ENCODE measurements at regions not wholly inside any gene's neighbourhood (a gene's known extent, or its start where the extent isn't known, plus 50 kb on each side); places are given as distances from the start of the nearest gene placed in this dataset.

- Mint-ChIP-seq H3K27ac (no peak overlapping the region), H3K4me3 (no peak overlapping the region), H3K4me1 (ENCODE audit: low read depth) (no peaks in the 10 kb centered on the region), H3K36me3 (ENCODE audit: low read depth) (no peaks in the 10 kb centered on the region), H3K27me3 (ENCODE audit: low read depth) (no peaks in the 10 kb centered on the region), H3K9me3 (ENCODE audit: insufficient read depth) (no peaks in the 10 kb centered on the region)
- ChIA-PET POLR2A (no interaction called here), CTCF (no interaction called here)
- no peak for ATAC-seq
- DNase-seq = no peak
Measured at GRCh38 chr4:141389649-141390048, 169.0 kb downstream of the ZNF330 start.

GRCh38 chr4:141390571-141390970, 169.9 kb downstream of the ZNF330 start:
- H3K9me3 Mint-ChIP-seq (ENCODE audit: insufficient read depth) = no peaks in the 10 kb centered on the region
- no peaks in the 10 kb centered on the region for H3K4me1 Mint-ChIP-seq (ENCODE audit: low read depth)
- POLR2A ChIA-PET = no interaction called here
- no peak overlapping the region for H3K4me3 Mint-ChIP-seq
- H3K36me3 Mint-ChIP-seq (ENCODE audit: low read depth) = no peaks in the 10 kb centered on the region
- no peaks in the 10 kb centered on the region for H3K27me3 Mint-ChIP-seq (ENCODE audit: low read depth)
- no peak for DNase-seq
- ATAC-seq = no peak
- H3K27ac Mint-ChIP-seq = no peak overlapping the region
- CTCF ChIA-PET = no interaction called here

- Mint-ChIP-seq H3K4me1 (ENCODE audit: low read depth) (no peaks in the 10 kb centered on the region), H3K9me3 (ENCODE audit: insufficient read depth) (no peaks in the 10 kb centered on the region), H3K36me3 (ENCODE audit: low read depth) (no peaks in the 10 kb centered on the region), H3K27me3 (ENCODE audit: low read depth) (no peaks in the 10 kb centered on the region), H3K27ac (no peak overlapping the region), H3K4me3 (no peak overlapping the region)
- CTCF ChIA-PET = no interaction called here
- ATAC-seq = no peak
- DNase-seq = no peak
- POLR2A ChIA-PET = no interaction called here
Measured at GRCh38 chr4:141391293-141391692, 170.6 kb downstream of the ZNF330 start.

GRCh38 chr4:141391771-141392170, 171.1 kb downstream of the ZNF330 start:
- DNase-seq = no peak
- Mint-ChIP-seq H3K27me3 (ENCODE audit: low read depth) (no peaks in the 10 kb centered on the region), H3K4me1 (ENCODE audit: low read depth) (no peaks in the 10 kb centered on the region), H3K36me3 (ENCODE audit: low read depth) (no peaks in the 10 kb centered on the region), H3K27ac (no peak overlapping the region), H3K9me3 (ENCODE audit: insufficient read depth) (no peaks in the 10 kb centered on the region), H3K4me3 (no peak overlapping the region)
- ATAC-seq = no peak
- CTCF ChIA-PET = no interaction called here
- POLR2A ChIA-PET = no interaction called here

- Mint-ChIP-seq H3K4me3 (no peak overlapping the region), H3K36me3 (ENCODE audit: low read depth) (no peaks in the 10 kb centered on the region), H3K4me1 (ENCODE audit: low read depth) (no peaks in the 10 kb centered on the region), H3K9me3 (ENCODE audit: insufficient read depth) (no peaks in the 10 kb centered on the region), H3K27me3 (ENCODE audit: low read depth) (no peaks in the 10 kb centered on the region), H3K27ac (no peak overlapping the region)
- DNase-seq (no peak), ATAC-seq (no peak)
- ChIA-PET POLR2A (no interaction called here), CTCF (no interaction called here)
Measured at GRCh38 chr4:141395246-141395830, 174.6 kb downstream of the ZNF330 start.

GRCh38 chr4:141395919-141396318, 175.2 kb downstream of the ZNF330 start:
- Mint-ChIP-seq H3K27me3 (ENCODE audit: low read depth) (no peaks in the 10 kb centered on the region), H3K4me1 (ENCODE audit: low read depth) (no peaks in the 10 kb centered on the region), H3K27ac (no peak overlapping the region), H3K4me3 (no peak overlapping the region), H3K9me3 (ENCODE audit: insufficient read depth) (no peaks in the 10 kb centered on the region), H3K36me3 (ENCODE audit: low read depth) (no peaks in the 10 kb centered on the region)
- ChIA-PET POLR2A (no interaction called here), CTCF (no interaction called here)
- DNase-seq (no peak), ATAC-seq (no peak)

GRCh38 chr4:141402712-141403111, 182.0 kb downstream of the ZNF330 start:
- Mint-ChIP-seq H3K27ac (no peak overlapping the region), H3K4me3 (no peak overlapping the region), H3K27me3 (ENCODE audit: low read depth) (no peaks in the 10 kb centered on the region), H3K4me1 (ENCODE audit: low read depth) (no peaks in the 10 kb centered on the region), H3K36me3 (ENCODE audit: low read depth) (no peaks in the 10 kb centered on the region), H3K9me3 (ENCODE audit: insufficient read depth) (no peaks in the 10 kb centered on the region)
- POLR2A ChIA-PET = no interaction called here
- ATAC-seq = no peak
- DNase-seq = no peak
- CTCF ChIA-PET = no interaction called here

- H3K4me3 Mint-ChIP-seq = no peak overlapping the region
- POLR2A ChIA-PET = no interaction called here
- H3K27ac Mint-ChIP-seq = no peak overlapping the region
- no peaks in the 10 kb centered on the region for H3K4me1 Mint-ChIP-seq (ENCODE audit: low read depth)
- H3K36me3 Mint-ChIP-seq (ENCODE audit: low read depth) = no peaks in the 10 kb centered on the region
- no peaks in the 10 kb centered on the region for H3K9me3 Mint-ChIP-seq (ENCODE audit: insufficient read depth)
- H3K27me3 Mint-ChIP-seq (ENCODE audit: low read depth) = no peaks in the 10 kb centered on the region
- ATAC-seq (no peak), DNase-seq (no peak)
- CTCF ChIA-PET = no interaction called here
Measured at GRCh38 chr4:141403782-141404181, 183.1 kb downstream of the ZNF330 start.

GRCh38 chr4:141406237-141406636, 185.5 kb downstream of the ZNF330 start:
- ChIA-PET POLR2A (no interaction called here), CTCF (no interaction called here)
- no peak for ATAC-seq
- Mint-ChIP-seq H3K4me1 (ENCODE audit: low read depth) (no peaks in the 10 kb centered on the region), H3K4me3 (no peak overlapping the region), H3K27me3 (ENCODE audit: low read depth) (no peaks in the 10 kb centered on the region), H3K9me3 (ENCODE audit: insufficient read depth) (no peaks in the 10 kb centered on the region), H3K36me3 (ENCODE audit: low read depth) (no peaks in the 10 kb centered on the region), H3K27ac (no peak overlapping the region)
- DNase-seq = no peak

- no peak for DNase-seq
- CTCF ChIA-PET = no interaction called here
- Mint-ChIP-seq H3K27ac (no peak overlapping the region), H3K27me3 (ENCODE audit: low read depth) (no peaks in the 10 kb centered on the region), H3K4me3 (no peak overlapping the region), H3K9me3 (ENCODE audit: insufficient read depth) (no peaks in the 10 kb centered on the region), H3K36me3 (ENCODE audit: low read depth) (no peaks in the 10 kb centered on the region), H3K4me1 (ENCODE audit: low read depth) (no peaks in the 10 kb centered on the region)
- POLR2A ChIA-PET = no interaction called here
- no peak for ATAC-seq
Measured at GRCh38 chr4:141409556-141409955, 188.9 kb downstream of the ZNF330 start.

- CTCF ChIA-PET = no interaction called here
- no peaks in the 10 kb centered on the region for H3K27me3 Mint-ChIP-seq (ENCODE audit: low read depth)
Measured at GRCh38 chr4:141410839-141411238, 190.1 kb downstream of the ZNF330 start.

GRCh38 chr4:141411936-141412335, 191.2 kb downstream of the ZNF330 start:
- no peaks in the 10 kb centered on the region for H3K9me3 Mint-ChIP-seq (ENCODE audit: insufficient read depth)
- no peaks in the 10 kb centered on the region for H3K36me3 Mint-ChIP-seq (ENCODE audit: low read depth)
- ATAC-seq (no peak), DNase-seq (no peak)
- no peak overlapping the region for H3K27ac Mint-ChIP-seq
- H3K4me1 Mint-ChIP-seq (ENCODE audit: low read depth) = no peaks in the 10 kb centered on the region
- ChIA-PET CTCF (no interaction called here), POLR2A (no interaction called here)
- H3K4me3 Mint-ChIP-seq = no peak overlapping the region
- H3K27me3 Mint-ChIP-seq (ENCODE audit: low read depth) = no peaks in the 10 kb centered on the region

More at GRCh38 chr4:141410839-141411238, 190.1 kb downstream of the ZNF330 start:
- Mint-ChIP-seq H3K9me3 (ENCODE audit: insufficient read depth) (no peaks in the 10 kb centered on the region), H3K4me3 (no peak overlapping the region), H3K27ac (no peak overlapping the region), H3K36me3 (ENCODE audit: low read depth) (no peaks in the 10 kb centered on the region), H3K4me1 (ENCODE audit: low read depth) (no peaks in the 10 kb centered on the region)
- no peak for DNase-seq
- no peak for ATAC-seq
- POLR2A ChIA-PET = no interaction called here

- ATAC-seq = no peak
- POLR2A ChIA-PET = no interaction called here
- Mint-ChIP-seq H3K27me3 (ENCODE audit: low read depth) (no peaks in the 10 kb centered on the region), H3K9me3 (ENCODE audit: insufficient read depth) (no peaks in the 10 kb centered on the region), H3K4me3 (no peak overlapping the region), H3K4me1 (ENCODE audit: low read depth) (no peaks in the 10 kb centered on the region), H3K27ac (no peak overlapping the region), H3K36me3 (ENCODE audit: low read depth) (no peaks in the 10 kb centered on the region)
- CTCF ChIA-PET = no interaction called here
- no peak for DNase-seq
Measured at GRCh38 chr4:141413366-141413765, 192.7 kb downstream of the ZNF330 start.

Data from activated CD8-positive, alpha-beta T cell treated with anti-CD3 and anti-CD28 coated beads, Interleukin-2, amount 10 ng/mL, durations not matched to agents 7 days and 5 days (primary cell).